Activated B cell treated with CpG ODN at 0.5 μM for 24 hours (primary cell): ENCODE measurements at regions not wholly inside any gene's neighbourhood (a gene's known extent, or its start where the extent isn't known, plus 50 kb on each side); places are given as distances from the start of the nearest gene placed in this dataset.

Source experiments
- ATAC-seq: fragments of 200-7000 bp; cut with Tn5 transposase; one replicate; pipeline ENCODE4 v1.10.0; 2021; ENCODE audit warnings: low read depth, mild to moderate bottlenecking, moderate library complexity
- CTCF ChIA-PET: fragments of 350-600 bp; sonication (Branson Sonifier 250); formaldehyde crosslinking; loops from one replicate; lab custom pipeline; 2021; ENCODE audit warnings: antibody characterized with exemption; lab: Charles Lee
- POLR2A ChIA-PET: fragments of 350-600 bp; sonication (Branson Sonifier 250); formaldehyde crosslinking; loops from one replicate; lab custom pipeline; 2021; ENCODE audit warnings: antibody characterized with exemption; lab: Charles Lee
- DNase-seq: peaks from one replicate; pipeline ENCODE4 v3.0.0; 2022
- H3K27ac Mint-ChIP-seq: one replicate; pipeline ENCODE4 v1.8.0; 2020; ENCODE audit warnings: mixed read lengths
- H3K27me3 Mint-ChIP-seq: one replicate; pipeline ENCODE4 v1.8.0; 2021; ENCODE audit warnings: mixed read lengths
- H3K36me3 Mint-ChIP-seq: one replicate; pipeline ENCODE4 v1.8.0; 2021; ENCODE audit warnings: low read depth, mixed read lengths
- H3K4me1 Mint-ChIP-seq: one replicate; pipeline ENCODE4 v1.8.0; 2021; ENCODE audit warnings: mixed read lengths
- H3K4me3 Mint-ChIP-seq: one replicate; pipeline ENCODE4 v1.8.0; 2020; ENCODE audit warnings: mild to moderate bottlenecking, mixed read lengths
- H3K9me3 Mint-ChIP-seq: one replicate; pipeline ENCODE4 v1.8.0; 2020; ENCODE audit warnings: mixed read lengths
- CTCF ChIP-seq: fragments of 200-600 bp; IDR thresholded peaks from one replicate; pipeline ENCODE4 v1.8.0; 2022; ENCODE audit warnings: antibody characterized with exemption, mild to moderate bottlenecking
- intact Hi-C: fragments of 100-400 bp; cut with micrococcal nuclease; formaldehyde crosslinking; loops from one replicate; pipeline ENCODE4 v1.15.1; 2024

- Mint-ChIP-seq H3K36me3 (no peaks in the 10 kb centered on the region), H3K9me3 (no peaks in the 10 kb centered on the region), H3K27ac (no peak overlapping the region), H3K27me3 (peaks cover 2% of the 10 kb centered on the region), H3K4me1 (no peaks in the 10 kb centered on the region), H3K4me3 (no peak overlapping the region)
- POLR2A ChIA-PET = no interaction called here
- ATAC-seq (no peak), DNase-seq (no peak)
- intact Hi-C loops = no loop called here
- no peak for TF ChIP-seq CTCF
- CTCF ChIA-PET = no interaction called here
Measured at GRCh38 chr11:27868709-27869108, 168.5 kb upstream of the BDNF start.

- Mint-ChIP-seq H3K4me3 (no peak overlapping the region), H3K9me3 (no peaks in the 10 kb centered on the region), H3K27ac (no peak overlapping the region), H3K27me3 (peaks cover 2% of the 10 kb centered on the region), H3K4me1 (no peaks in the 10 kb centered on the region), H3K36me3 (no peaks in the 10 kb centered on the region)
- ChIA-PET CTCF (no interaction called here), POLR2A (no interaction called here)
- no peak for DNase-seq
- ATAC-seq = no peak
- intact Hi-C loops = no loop called here
- no peak for TF ChIP-seq CTCF
Measured at GRCh38 chr11:27868226-27868625, 168.0 kb upstream of the BDNF start.

- DNase-seq = no peak
- POLR2A ChIA-PET = no interaction called here
- H3K27ac Mint-ChIP-seq = no peak overlapping the region
- no peaks in the 10 kb centered on the region for H3K36me3 Mint-ChIP-seq
- CTCF ChIA-PET = no interaction called here
- ATAC-seq = no peak
- peaks cover 2% of the 10 kb centered on the region for H3K27me3 Mint-ChIP-seq
- H3K9me3 Mint-ChIP-seq = no peaks in the 10 kb centered on the region
- intact Hi-C loops = no loop called here
- H3K4me1 Mint-ChIP-seq = no peaks in the 10 kb centered on the region
- no peak overlapping the region for H3K4me3 Mint-ChIP-seq
- TF ChIP-seq CTCF = no peak
Measured at GRCh38 chr11:27865105-27865504, 164.8 kb upstream of the BDNF start.

GRCh38 chr11:27864611-27865010 lies 164.4 kb upstream of the BDNF start:
- ChIA-PET POLR2A (no interaction called here), CTCF (no interaction called here)
- no peak for TF ChIP-seq CTCF
- Mint-ChIP-seq H3K27me3 (peaks cover under 1% of the 10 kb centered on the region), H3K36me3 (no peaks in the 10 kb centered on the region), H3K4me3 (no peak overlapping the region), H3K4me1 (no peaks in the 10 kb centered on the region), H3K27ac (no peak overlapping the region), H3K9me3 (no peaks in the 10 kb centered on the region)
- DNase-seq = no peak
- intact Hi-C loops = no loop called here
- no peak for ATAC-seq

- no peaks in the 10 kb centered on the region for H3K27me3 Mint-ChIP-seq
- H3K4me1 Mint-ChIP-seq = no peaks in the 10 kb centered on the region
- H3K9me3 Mint-ChIP-seq = no peaks in the 10 kb centered on the region
- intact Hi-C loops = no loop called here
- no peak for ATAC-seq
- DNase-seq = no peak
- no peak overlapping the region for H3K4me3 Mint-ChIP-seq
- H3K27ac Mint-ChIP-seq = no peak overlapping the region
- ChIA-PET CTCF (no interaction called here), POLR2A (no interaction called here)
- H3K36me3 Mint-ChIP-seq = no peaks in the 10 kb centered on the region
- TF ChIP-seq CTCF = no peak
Measured at GRCh38 chr11:27864091-27864491, 163.8 kb upstream of the BDNF start.
